H9 (cell line): ENCODE measurements at regions not wholly inside any gene's neighbourhood (a gene's known extent, or its start where the extent isn't known, plus 50 kb on each side); places are given as distances from the start of the nearest gene placed in this dataset.

Experiments
- DNase-seq: peaks from one replicate; pipeline ENCODE4 v3.0.0-alpha.2; 2017
- H2AFZ ChIP-seq: one replicate; pipeline ENCODE4 v1.6.1; 2013; ENCODE audit warnings: mild to moderate bottlenecking, low read length, control low read depth, moderate library complexity
- H2AK5ac ChIP-seq: 2 replicates; pipeline ENCODE4 v1.6.1; 2013; ENCODE audit warnings: low read length, control low read depth, mixed read lengths; ENCODE audit not compliant: insufficient read length
- H2BK120ac ChIP-seq: one replicate; pipeline ENCODE4 v1.6.1; 2013; ENCODE audit warnings: low read depth, mild to moderate bottlenecking, low read length, control low read depth, inconsistent platforms; ENCODE audit not compliant: poor library complexity, severe bottlenecking
- H2BK12ac ChIP-seq: 2 replicates; pipeline ENCODE4 v1.6.1; 2013; ENCODE audit warnings: low read length, control low read depth, mixed read lengths, low read depth; ENCODE audit not compliant: insufficient read length
- H2BK15ac ChIP-seq: 2 replicates; pipeline ENCODE4 v1.6.1; 2013; ENCODE audit warnings: low read depth, low read length, control low read depth
- H2BK20ac ChIP-seq: one replicate; pipeline ENCODE4 v1.6.1; 2013; ENCODE audit warnings: low read depth, mild to moderate bottlenecking, low read length, control low read depth, inconsistent platforms; ENCODE audit not compliant: poor library complexity, severe bottlenecking
- H2BK5ac ChIP-seq: 2 replicates; pipeline ENCODE4 v1.6.1; 2013; ENCODE audit warnings: low read length, control low read depth, mixed read lengths; ENCODE audit not compliant: insufficient read length
- H3K14ac ChIP-seq: 2 replicates; pipeline ENCODE4 v1.6.1; 2013; ENCODE audit warnings: low read length, control low read depth; ENCODE audit not compliant: insufficient read depth
- H3K18ac ChIP-seq: 2 replicates; pipeline ENCODE4 v1.6.1; 2013; ENCODE audit warnings: low read depth, mild to moderate bottlenecking, mixed read lengths, low read length, control low read depth; ENCODE audit not compliant: insufficient read length
- H3K23ac ChIP-seq: 2 replicates; pipeline ENCODE4 v1.6.1; 2013; ENCODE audit warnings: low read length, control low read depth, mixed read lengths, low read depth; ENCODE audit not compliant: insufficient read length
- H3K23me2 ChIP-seq: 2 replicates; pipeline ENCODE4 v1.6.1; 2013; ENCODE audit warnings: low read depth, mild to moderate bottlenecking, mixed read lengths, low read length, control low read depth; ENCODE audit not compliant: insufficient read length, poor library complexity, severe bottlenecking
- H3K27ac ChIP-seq: 2 replicates; pipeline ENCODE4 v1.5.1; 2013; ENCODE audit warnings: low read length, control low read depth, mixed read lengths, low read depth; ENCODE audit not compliant: insufficient read length
- H3K27me3 ChIP-seq: 2 replicates; pipeline ENCODE4 v1.6.1; 2013; ENCODE audit warnings: low read length, control low read depth, inconsistent platforms; ENCODE audit not compliant: insufficient read depth
- H3K4ac ChIP-seq: 2 replicates; pipeline ENCODE4 v1.6.1; 2013; ENCODE audit warnings: low read depth, mild to moderate bottlenecking, control low read depth, inconsistent platforms, low read length, moderate library complexity
- H3K4me1 ChIP-seq: 2 replicates; pipeline ENCODE4 v1.6.1; 2013; ENCODE audit warnings: low read length, control low read depth, inconsistent platforms; ENCODE audit not compliant: insufficient read depth
- H3K4me2 ChIP-seq: 2 replicates; pipeline ENCODE4 v1.6.1; 2013; ENCODE audit warnings: low read length, control low read depth, mixed read lengths; ENCODE audit not compliant: insufficient read length, insufficient read depth
- H3K56ac ChIP-seq: 2 replicates; pipeline ENCODE4 v1.6.1; 2013; ENCODE audit warnings: low read depth, mild to moderate bottlenecking, mixed read lengths, low read length, control low read depth; ENCODE audit not compliant: insufficient read length
- H3K79me1 ChIP-seq: 2 replicates; pipeline ENCODE4 v1.6.1; 2013; ENCODE audit warnings: low read depth, mild to moderate bottlenecking, moderate library complexity, low read length, control low read depth, inconsistent platforms; ENCODE audit not compliant: insufficient read depth, poor library complexity, severe bottlenecking
- H3K79me2 ChIP-seq: 2 replicates; pipeline ENCODE4 v1.6.1; 2013; ENCODE audit warnings: low read length, control low read depth, inconsistent platforms; ENCODE audit not compliant: insufficient read depth
- H3K9ac ChIP-seq: 2 replicates; pipeline ENCODE4 v1.6.1; 2013; ENCODE audit warnings: low read length, control low read depth, mixed read lengths; ENCODE audit not compliant: insufficient read length; ENCODE audit errors: extremely low read depth
- H3K9me3 ChIP-seq: one replicate; pipeline ENCODE4 v1.6.1; 2013; ENCODE audit warnings: low read depth, low read length, inconsistent platforms; ENCODE audit not compliant: control insufficient read depth
- H3T11ph ChIP-seq: one replicate; pipeline ENCODE4 v1.6.1; 2013; ENCODE audit warnings: mild to moderate bottlenecking, low read length, control low read depth, inconsistent platforms
- H4K20me1 ChIP-seq: one replicate; pipeline ENCODE4 v1.6.1; 2013; ENCODE audit not compliant: control insufficient read depth, insufficient read length, insufficient read depth
- H4K5ac ChIP-seq: 2 replicates; pipeline ENCODE4 v1.6.1; 2013; ENCODE audit warnings: low read depth, mild to moderate bottlenecking, mixed read lengths, low read length, control low read depth; ENCODE audit not compliant: insufficient read length
- H4K8ac ChIP-seq: replicated peaks from 2 replicates; pipeline ENCODE4 v1.6.1; 2013; ENCODE audit warnings: low read length, control low read depth, mixed read lengths, low read depth; ENCODE audit not compliant: insufficient read length
- H4K91ac ChIP-seq: 2 replicates; pipeline ENCODE4 v1.6.1; 2013; ENCODE audit warnings: low read depth, mild to moderate bottlenecking, moderate library complexity, mixed read lengths, low read length, control low read depth; ENCODE audit not compliant: insufficient read length
- H3K27ac Mint-ChIP-seq, 3 experiments: 2 replicates in 2 of 3; 3 replicates in 1 of 3; pipeline ENCODE4 v1.8.0; 2020 to 2021; ENCODE audit warnings: mixed read lengths in 3 of 3, mild to moderate bottlenecking in 1 of 3, moderate library complexity in 1 of 3
- H3K27me3 Mint-ChIP-seq: 2 replicates; pipeline ENCODE4 v1.8.0; 2021; ENCODE audit warnings: low read depth, mild to moderate bottlenecking, moderate library complexity, mixed read lengths
- H3K36me3 Mint-ChIP-seq, 3 experiments: 2 replicates in 2 of 3; 3 replicates in 1 of 3; pipeline ENCODE4 v1.8.0; 2020 to 2021; ENCODE audit warnings: low read depth in 3 of 3, mixed read lengths in 3 of 3; ENCODE audit not compliant: insufficient read depth in 1 of 3
- H3K4me1 Mint-ChIP-seq, 2 experiments: 2 replicates each; pipeline ENCODE4 v1.8.0; 2020; ENCODE audit warnings: mixed read lengths in 2 of 2
- H3K4me3 Mint-ChIP-seq, 2 experiments: 2 replicates in 1 of 2; 3 replicates in 1 of 2; pipeline ENCODE4 v1.8.0; 2020 to 2021; ENCODE audit warnings: mild to moderate bottlenecking in 2 of 2, mixed read lengths in 2 of 2, moderate library complexity in 1 of 2
- H3K9me3 Mint-ChIP-seq, 2 experiments: 2 replicates in 1 of 2; 3 replicates in 1 of 2; pipeline ENCODE4 v1.8.0; 2020; ENCODE audit warnings: mild to moderate bottlenecking in 2 of 2, mixed read lengths in 2 of 2, moderate library complexity in 1 of 2
- CTCF ChIP-seq: fragments of 200-600 bp; sonication (generic); conservative IDR thresholded peaks from 3 replicates; pipeline ENCODE4 v1.8.0; 2021; ENCODE audit warnings: antibody characterized with exemption, mild to moderate bottlenecking
- WGBS: extraction: QIAGEN DNeasy Blood & Tissue Kit; methylation state at CpG from one replicate; pipeline ENCODE4 v1.1.7; 2013; ENCODE audit warnings: missing lambda C conversion rate, low lambda C conversion rate, mixed read lengths; ENCODE audit not compliant: insufficient read length; ENCODE audit errors: extremely low coverage; 5-methylcytosine and 5-hydroxymethylcytosine counted together

GRCh38 chr3:177464392-177465256 is 267.3 kb upstream of the TBL1XR1 start:
- Mint-ChIP-seq H3K9me3 (no peaks in the 10 kb centered on the region), H3K4me1 (peaks cover 7 to 15% of the 10 kb centered on the region in 2 experiments; a peak in 3 of 4 replicates), H3K27me3 (no peaks in the 10 kb centered on the region), H3K36me3 (peaks cover 0 to 1% (median 0%) of the 10 kb centered on the region in 3 experiments; a peak in 1 of 7 replicates), H3K27ac (no peak overlapping the region), H3K4me3 (no peak overlapping the region)
- Histone ChIP-seq H3K9me3 (no peaks in the 10 kb centered on the region), H3K23me2 (no peaks in the 10 kb centered on the region), H3K9ac (no peak overlapping the region), H2AK5ac (no peak overlapping the region), H4K91ac (no peak overlapping the region), H4K8ac (no peak overlapping the region), H3K23ac (no peak overlapping the region), H3K27me3 (no peaks in the 10 kb centered on the region), H3K4ac (no peak overlapping the region), H3K18ac (no peak overlapping the region), H3T11ph (no peak overlapping the region), H2BK15ac (no peak overlapping the region), H2BK5ac (no peak overlapping the region), H3K14ac (no peak overlapping the region), H3K79me2 (no peaks in the 10 kb centered on the region), H3K56ac (no peak overlapping the region), H2BK20ac (no peak overlapping the region), H2BK12ac (no peak overlapping the region), H4K20me1 (no peaks in the 10 kb centered on the region), H3K79me1 (no peaks in the 10 kb centered on the region), H3K4me1 (peaks cover 2% of the 10 kb centered on the region; the same call in 1 of the 2 replicates), H4K5ac (no peak overlapping the region), H3K27ac (no peak overlapping the region), H2AFZ (no peak overlapping the region), H3K4me2 (no peak overlapping the region), H2BK120ac (no peak overlapping the region)
- DNase-seq, result no peak
- no CpG with 5 or more reads among the region's 5 CpGs for WGBS
- TF ChIP-seq CTCF, result no peak
